Activated effector memory CD4-positive, alpha-beta T cell treated with anti-CD3 and anti-CD28 coated beads, Interleukin-2, amount 50 U/mL, for 16 hours (primary cell): ENCODE measurements at regions not wholly inside any gene's neighbourhood (a gene's known extent, or its start where the extent isn't known, plus 50 kb on each side); places are given as distances from the start of the nearest gene placed in this dataset.
A peak's percentile ranks its signal among the peaks of the same experiment; 100 is the strongest.

Source experiments
- DNase-seq: peaks from one replicate; pipeline ENCODE4 v3.0.0-alpha.2; 2020

DNA sequence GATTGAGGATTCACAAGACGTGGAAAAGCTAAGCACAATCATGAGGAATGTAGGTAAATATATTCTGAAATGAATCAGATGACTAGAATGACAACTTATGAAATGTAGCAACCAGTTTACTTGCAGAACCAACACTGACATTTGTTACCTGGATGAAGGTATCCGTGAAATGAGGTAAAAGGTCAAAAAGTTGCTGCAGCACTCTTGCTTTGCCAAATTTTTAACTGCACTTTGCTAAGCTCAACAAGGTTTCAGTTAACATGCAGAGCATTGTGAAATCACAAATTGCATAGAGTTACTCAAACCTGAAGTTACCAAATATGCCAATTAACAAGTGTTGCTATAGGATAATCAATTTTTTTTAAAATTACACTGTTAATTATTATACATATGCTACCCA lies 1280.1 kb downstream of the KCNT2 start:
- DNase-seq = no peak

GRCh38 chr1:195327361-195327760 lies 1280.9 kb downstream of the KCNT2 start:
- DNase-seq = no peak

GRCh38 chr1:195326325-195326724 lies 1281.9 kb downstream of the KCNT2 start:
- no peak for DNase-seq

DNA sequence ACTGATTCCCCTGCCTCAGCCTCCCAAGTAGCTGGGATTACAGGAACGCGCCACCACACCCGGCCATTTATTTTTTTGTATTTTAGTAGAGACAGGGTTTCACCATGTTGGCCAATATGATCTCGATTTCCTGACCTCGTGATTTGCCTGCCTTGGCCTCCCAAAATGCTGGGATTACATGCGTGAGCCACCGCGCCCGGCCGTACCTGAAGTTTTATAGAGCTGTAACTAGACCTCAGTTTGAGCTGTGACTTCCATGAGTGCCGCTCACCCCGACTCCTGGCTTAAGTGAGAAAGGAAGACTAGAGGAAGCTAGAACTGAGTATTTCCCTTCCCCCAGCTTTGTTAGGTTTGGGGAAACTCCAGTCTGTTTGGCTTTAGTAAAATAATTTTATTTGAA lies 1283.1 kb downstream of the KCNT2 start:
- no peak for DNase-seq

- DNase-seq = no peak
These were observed 1302.0 kb downstream of the KCNT2 start for GRCh38 chr1:195306281-195306680.

DNA sequence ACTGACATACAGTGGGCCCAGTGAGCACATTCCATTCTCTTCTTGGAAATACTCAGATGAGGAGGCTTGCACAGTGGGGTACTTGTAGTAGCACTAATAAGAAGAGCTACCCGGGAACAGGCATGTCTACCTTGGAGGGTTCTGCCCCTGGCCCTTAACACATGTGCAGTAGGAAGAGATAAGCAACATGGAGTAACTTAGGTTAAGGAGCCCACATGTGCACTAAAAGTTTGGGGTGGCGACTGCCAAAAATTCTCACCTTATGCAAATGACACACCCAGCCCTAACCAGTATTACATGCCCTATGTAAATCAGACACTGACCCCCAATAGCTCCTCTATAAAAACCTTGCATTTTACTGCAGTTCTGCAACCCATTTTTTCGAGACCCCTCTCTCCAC lies 1313.3 kb downstream of the KCNT2 start:
- no peak for DNase-seq

DNA sequence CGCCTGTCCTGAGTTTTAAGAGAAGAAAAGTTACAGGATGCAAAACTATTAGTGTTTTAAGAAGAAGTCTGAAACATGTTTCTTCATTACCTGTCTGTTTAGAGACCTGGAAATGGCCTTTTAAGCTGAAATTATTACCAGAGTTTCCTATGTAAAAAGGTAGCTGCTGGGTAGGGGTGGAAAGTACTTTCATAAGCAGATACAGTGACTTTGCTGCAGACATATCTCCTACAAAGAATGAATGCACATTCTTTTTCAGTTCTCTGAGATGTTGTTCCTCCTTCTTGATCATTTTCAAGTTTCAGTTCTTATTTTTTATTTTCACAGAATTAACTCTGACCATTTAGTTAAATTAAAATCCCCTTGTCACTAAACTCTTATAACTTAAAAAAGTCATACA lies 1329.6 kb downstream of the KCNT2 start:
- no peak for DNase-seq

DNA sequence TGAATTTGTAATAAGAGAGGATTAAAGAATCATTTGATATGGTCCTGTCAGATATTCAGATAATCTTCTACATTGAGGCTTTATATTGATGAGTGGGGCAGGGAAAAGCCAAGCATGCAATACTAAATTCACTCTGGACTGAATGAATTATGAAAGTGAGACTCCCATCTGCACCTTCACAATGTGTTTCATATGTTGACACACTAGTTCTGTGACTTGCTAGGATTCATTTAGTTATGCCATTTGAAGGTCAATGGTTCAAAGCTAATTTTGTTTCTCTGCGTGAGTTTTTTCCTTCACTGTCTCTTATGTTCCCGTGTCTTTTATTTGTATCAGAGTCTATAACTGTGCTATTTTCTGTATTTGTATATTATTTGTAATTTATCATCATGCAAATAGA lies 1332.5 kb downstream of the KCNT2 start:
- no peak for DNase-seq

GRCh38 chr1:195251900-195252299 lies 1356.3 kb downstream of the KCNT2 start:
- DNase-seq = no peak

DNA sequence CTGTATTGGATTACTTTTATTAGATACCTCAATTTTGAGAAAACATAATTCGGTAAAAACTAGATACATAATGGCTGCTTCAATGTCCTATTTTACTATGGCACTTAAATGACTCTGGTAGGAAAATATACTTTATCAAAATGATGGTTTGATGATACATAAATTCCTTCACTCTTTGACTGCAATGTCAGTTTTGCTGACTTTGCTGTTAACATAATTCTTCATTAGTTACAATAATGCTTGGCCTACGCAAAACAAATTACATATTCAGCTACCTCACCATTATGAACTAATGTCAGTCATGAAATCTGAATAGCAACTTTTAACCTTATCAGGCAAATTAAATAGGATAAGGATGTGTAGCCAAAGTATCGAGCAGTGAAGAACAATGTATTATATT lies 1364.7 kb downstream of the KCNT2 start:
- DNase-seq = no peak

DNA sequence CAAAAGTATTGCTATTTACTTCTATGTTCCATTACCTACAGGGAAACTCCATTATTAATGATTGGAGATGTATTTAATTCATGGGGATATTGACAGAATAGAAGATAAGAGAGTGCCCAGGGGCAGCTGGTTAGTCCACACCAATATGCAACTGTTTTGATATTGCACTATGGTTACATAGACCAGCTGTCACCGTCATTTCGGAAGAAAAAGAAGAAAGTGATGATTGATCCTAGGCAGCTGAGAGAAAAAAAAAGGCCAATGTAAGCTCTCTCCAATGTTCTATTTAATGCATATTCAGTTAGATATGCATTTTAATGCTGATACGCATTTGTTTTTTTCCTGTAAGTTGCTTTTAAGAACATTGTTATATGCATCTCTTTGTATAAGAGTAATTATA lies 1367.2 kb downstream of the KCNT2 start:
- DNase-seq = no peak

DNA sequence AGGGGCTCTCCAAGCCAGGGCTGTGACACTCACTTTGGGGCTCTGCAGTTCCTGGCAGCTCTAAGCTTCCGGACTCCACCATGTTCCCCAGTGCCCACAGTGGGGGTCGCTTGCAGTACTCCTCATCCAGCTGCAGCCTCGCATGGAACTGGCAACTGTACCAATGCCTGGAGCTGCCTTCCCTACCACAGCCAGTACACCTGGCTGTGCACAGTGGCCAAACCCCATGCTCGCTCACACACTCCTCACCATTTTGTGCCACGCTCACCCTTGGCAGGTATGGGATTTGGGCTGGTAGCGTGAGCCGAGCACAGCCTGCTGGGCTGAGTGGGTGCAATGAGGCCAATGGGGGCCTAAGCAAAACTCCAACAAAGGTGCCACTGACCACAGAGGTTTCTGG lies 1369.9 kb downstream of the KCNT2 start:
- no peak for DNase-seq

DNA sequence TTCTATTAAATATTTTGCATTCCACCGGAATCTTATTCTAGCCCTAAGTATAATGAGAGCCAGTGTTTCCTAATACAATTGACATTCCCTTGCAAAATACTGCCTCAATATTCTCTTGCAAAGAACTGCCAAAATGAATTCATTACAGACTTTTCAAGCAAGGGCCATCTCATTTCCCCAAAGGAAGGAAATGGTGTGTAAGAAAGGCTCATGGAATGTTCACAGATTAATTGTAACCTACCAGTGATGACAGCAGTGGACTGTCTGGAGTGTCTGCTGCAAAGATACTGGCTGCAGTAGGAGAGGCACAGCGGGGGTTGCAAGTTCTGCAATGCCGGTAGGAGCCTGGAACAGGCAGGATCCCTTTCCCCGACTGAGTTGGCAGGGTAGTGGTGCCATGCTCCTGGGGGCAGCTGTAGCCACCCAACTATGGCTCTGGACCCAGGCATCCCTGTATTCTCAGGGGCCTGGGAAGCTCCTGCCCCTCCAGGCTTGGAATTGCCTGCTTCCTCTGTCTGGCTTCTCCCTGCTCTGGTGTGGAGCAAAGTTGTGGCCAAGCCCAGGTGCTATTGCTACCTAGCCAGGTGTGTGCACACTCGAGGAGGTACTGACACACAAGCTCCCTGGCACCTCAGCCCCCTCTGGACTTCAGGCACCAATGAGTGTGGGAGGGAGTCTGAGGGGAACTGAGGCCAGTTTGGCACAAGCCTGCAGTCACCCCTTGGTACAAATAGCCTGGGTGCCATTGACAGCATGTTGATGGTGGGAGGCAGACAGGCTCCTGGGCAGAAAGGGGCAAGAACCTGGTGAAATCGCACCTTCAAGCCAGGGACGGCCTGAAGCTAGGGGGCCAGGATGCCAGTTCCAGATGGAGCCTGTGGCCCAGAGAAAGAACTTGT lies 1371.0 kb downstream of the KCNT2 start:
- DNase-seq = no peak

GRCh38 chr1:195218428-195219212 lies 1389.6 kb downstream of the KCNT2 start:
- peak; percentile 58 for DNase-seq

- DNase-seq = no peak
These were observed 1406.0 kb downstream of the KCNT2 start for GRCh38 chr1:195202241-195202640.

DNA sequence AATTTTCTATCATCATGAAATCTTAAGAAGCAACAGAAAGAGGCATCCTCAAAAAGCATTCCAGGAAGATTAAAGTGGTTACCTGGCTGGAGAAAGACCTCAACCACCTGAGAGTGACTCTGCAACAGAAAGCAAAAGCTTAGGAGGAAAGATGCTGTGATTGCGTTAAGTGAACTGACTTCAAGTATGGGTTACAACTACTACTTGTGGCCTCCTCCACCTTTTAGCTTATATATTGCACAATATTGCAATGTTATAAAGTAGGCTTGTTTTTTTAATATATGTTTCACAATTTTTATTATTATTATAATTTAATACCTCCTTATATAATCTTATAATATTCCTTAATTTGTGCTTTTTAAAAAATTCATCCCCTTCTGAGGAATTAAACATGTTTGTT lies 1407.5 kb downstream of the KCNT2 start:
- no peak for DNase-seq

DNA sequence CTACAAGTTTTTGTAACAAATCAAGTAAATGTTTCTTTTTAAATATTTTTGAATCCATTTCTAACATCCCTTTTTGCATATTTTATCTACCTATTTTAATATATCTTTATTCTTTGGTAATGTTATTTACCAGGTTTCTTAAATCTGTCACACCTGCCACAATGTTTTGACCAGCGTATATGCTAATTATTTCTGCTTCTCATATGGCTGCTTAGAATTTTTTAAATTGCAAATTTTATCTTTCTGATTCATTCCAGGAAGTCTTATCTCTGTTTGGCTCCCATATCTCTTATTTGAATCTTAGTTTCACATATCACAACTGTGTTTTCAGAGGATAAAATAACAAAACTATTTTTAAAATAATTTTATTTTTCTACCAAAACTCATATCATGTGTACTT lies 1411.1 kb downstream of the KCNT2 start:
- no peak for DNase-seq

- no peak for DNase-seq
These were observed 1412.7 kb downstream of the KCNT2 start for GRCh38 chr1:195195423-195196057.

GRCh38 chr1:195193134-195193533 lies 1415.1 kb downstream of the KCNT2 start:
- DNase-seq = no peak

DNA sequence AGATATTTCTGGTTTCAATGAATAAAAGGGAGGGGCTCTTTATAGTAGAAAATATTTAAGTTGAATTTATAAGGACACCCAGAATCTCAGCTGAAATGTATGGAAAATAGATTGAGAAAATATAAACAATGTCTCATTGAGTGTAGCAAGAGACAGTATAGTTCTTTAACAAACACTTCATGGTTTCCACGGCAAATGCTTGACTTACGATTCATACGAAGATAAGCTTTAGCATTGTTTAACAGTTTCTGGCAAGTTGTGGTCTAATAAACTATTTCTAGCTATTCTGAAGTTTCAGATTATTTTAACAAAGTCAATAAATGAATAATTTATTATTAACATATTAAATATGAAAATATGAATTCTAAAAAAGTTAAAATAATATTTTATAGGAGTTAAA lies 1419.4 kb downstream of the KCNT2 start:
- no peak for DNase-seq

- no peak for DNase-seq
These were observed 1421.7 kb downstream of the KCNT2 start for GRCh38 chr1:195186544-195186943.

GRCh38 chr1:195185736-195186135 lies 1422.5 kb downstream of the KCNT2 start:
- DNase-seq = no peak

GRCh38 chr1:195185321-195185720 lies 1422.9 kb downstream of the KCNT2 start:
- no peak for DNase-seq

DNA sequence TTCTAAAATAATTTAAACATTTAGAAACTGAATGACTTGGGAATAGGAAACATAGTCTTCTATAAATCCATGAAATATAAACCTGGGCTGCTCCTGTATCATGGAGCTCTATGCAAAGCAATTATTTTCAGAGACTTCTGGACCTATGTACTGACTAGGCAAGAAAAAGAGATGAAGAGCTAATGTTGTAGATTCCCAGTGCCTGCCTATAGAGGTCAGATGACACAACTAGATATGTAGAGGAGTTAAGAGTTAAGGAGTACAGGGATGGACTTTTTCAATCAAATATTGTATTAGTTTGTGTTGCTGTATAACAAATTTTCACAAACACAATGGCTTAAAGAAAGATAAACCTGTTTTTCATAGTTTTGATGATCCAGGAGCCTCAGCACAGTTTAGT lies 1434.5 kb downstream of the KCNT2 start:
- DNase-seq = no peak
